Kidney (tissue), 13 donors: ENCODE measurements at regions not wholly inside any gene's neighbourhood (a gene's known extent, or its start where the extent isn't known, plus 50 kb on each side); places are given as distances from the start of the nearest gene placed in this dataset.

ENCODE experiments used
- DNase-seq, 5 donors: peaks; one replicate each; pipeline ENCODE4 v3.0.0-alpha.2; 2013 to 2020
- FAIRE-seq: peaks from 2 replicates; lab custom pipeline; 2012; peaks lifted over from hg19 to GRCh38; lab: Jason Lieb, UNC
- H3K27ac ChIP-seq, 2 donors: one replicate each; pipeline ENCODE4 v1.7.0; 2013; ENCODE audit warnings: low read depth in 2 of 2, low read length in 2 of 2, inconsistent platforms in 1 of 2
- H3K27me3 ChIP-seq: one replicate; pipeline ENCODE4 v1.7.1; 2013; ENCODE audit warnings: low read length, inconsistent platforms; ENCODE audit not compliant: control insufficient read depth, insufficient read depth
- H3K36me3 ChIP-seq, 3 donors: one replicate each; pipeline versions ENCODE4 v1.7.0 to v1.7.1; 2013; ENCODE audit warnings: low read length in 3 of 3, control low read depth in 1 of 3, inconsistent platforms in 1 of 3; ENCODE audit not compliant: insufficient read depth in 3 of 3, control insufficient read depth in 2 of 3
- H3K4me1 ChIP-seq, 3 donors: one replicate each; pipeline versions ENCODE4 v1.7.0 to v1.7.1; 2013; ENCODE audit warnings: low read length in 3 of 3, inconsistent platforms in 1 of 3, low read depth in 1 of 3; ENCODE audit not compliant: control insufficient read depth in 2 of 3, insufficient read depth in 2 of 3
- H3K4me3 ChIP-seq, 3 donors: one replicate each; pipeline versions ENCODE4 v1.7.0 to v1.8.1; 2013; ENCODE audit warnings: low read length in 3 of 3, control low read depth in 1 of 3, inconsistent platforms in 1 of 3
- H3K9ac ChIP-seq, 3 donors: one replicate each; pipeline versions ENCODE4 v1.7.0 to v1.7.1; 2013; ENCODE audit warnings: low read length in 3 of 3, control low read depth in 1 of 3, inconsistent platforms in 1 of 3
- H3K9me3 ChIP-seq, 3 donors: one replicate each; pipeline versions ENCODE4 v1.7.0 to v1.7.1; 2013; ENCODE audit warnings: low read length in 3 of 3, control low read depth in 1 of 3, inconsistent platforms in 1 of 3; ENCODE audit not compliant: control insufficient read depth in 2 of 3, insufficient read depth in 1 of 3
- intact Hi-C: fragments of 100-400 bp; cut with DNase I; formaldehyde crosslinking; loops from one replicate; pipeline ENCODE4 v1.11.1; 2022
- TF ChIP-seq, protein P1 (sequence below): IDR thresholded peaks from 3 replicates; pipeline ENCODE4 v1.5.1; 2012; ENCODE audit warnings: mild to moderate bottlenecking, moderate library complexity, borderline replicate concordance; ENCODE audit not compliant: insufficient read depth; ENCODE audit errors: extremely low read depth
- donor health status: control.
- donor health status: control.
- donor health status: control.
- donor health status: control.
- donor health status: control.
- donor health status: DM: yes; HTN: yes; CAD: no.
- donor health status: Normal renal cell carcinoma (clear cell type).

GRCh38 chr15:88391700-88392099, 75.5 kb downstream of the MRPL46 start:
- Histone ChIP-seq H3K9ac (no peak overlapping the region), H3K36me3 (no peaks in the 10 kb centered on the region), H3K27me3 (no peaks in the 10 kb centered on the region), H3K9me3 (no peaks in the 10 kb centered on the region), H3K4me3 (no peak overlapping the region), H3K27ac (no peak overlapping the region), H3K4me1 (peaks cover 0 to 3% (median 2%) of the 10 kb centered on the region in 3 donors)
- FAIRE-seq (no peak), DNase-seq (no peak)
- TF ChIP-seq, protein P1, sequence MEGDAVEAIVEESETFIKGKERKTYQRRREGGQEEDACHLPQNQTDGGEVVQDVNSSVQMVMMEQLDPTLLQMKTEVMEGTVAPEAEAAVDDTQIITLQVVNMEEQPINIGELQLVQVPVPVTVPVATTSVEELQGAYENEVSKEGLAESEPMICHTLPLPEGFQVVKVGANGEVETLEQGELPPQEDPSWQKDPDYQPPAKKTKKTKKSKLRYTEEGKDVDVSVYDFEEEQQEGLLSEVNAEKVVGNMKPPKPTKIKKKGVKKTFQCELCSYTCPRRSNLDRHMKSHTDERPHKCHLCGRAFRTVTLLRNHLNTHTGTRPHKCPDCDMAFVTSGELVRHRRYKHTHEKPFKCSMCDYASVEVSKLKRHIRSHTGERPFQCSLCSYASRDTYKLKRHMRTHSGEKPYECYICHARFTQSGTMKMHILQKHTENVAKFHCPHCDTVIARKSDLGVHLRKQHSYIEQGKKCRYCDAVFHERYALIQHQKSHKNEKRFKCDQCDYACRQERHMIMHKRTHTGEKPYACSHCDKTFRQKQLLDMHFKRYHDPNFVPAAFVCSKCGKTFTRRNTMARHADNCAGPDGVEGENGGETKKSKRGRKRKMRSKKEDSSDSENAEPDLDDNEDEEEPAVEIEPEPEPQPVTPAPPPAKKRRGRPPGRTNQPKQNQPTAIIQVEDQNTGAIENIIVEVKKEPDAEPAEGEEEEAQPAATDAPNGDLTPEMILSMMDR = no peak
- intact Hi-C loops = no loop called here

DNA sequence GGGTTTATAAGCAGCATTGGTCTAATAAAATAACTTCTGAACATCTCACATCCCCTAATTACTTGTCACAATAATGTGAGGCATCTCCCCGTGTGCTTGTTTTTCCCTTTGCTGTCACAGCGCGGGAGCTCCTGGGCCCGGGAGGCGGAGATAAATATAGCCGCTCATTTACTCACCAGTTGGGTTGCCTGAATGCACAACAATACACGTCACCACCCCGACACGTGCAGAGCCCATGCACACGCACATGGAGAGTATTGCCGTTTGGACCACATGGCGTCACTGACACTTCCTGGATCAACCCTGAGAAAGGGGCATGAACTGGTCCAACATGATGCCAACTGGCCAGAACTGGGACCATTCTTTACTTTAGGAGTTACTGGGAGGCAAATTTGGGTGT, 76.2 kb downstream of the MRPL46 start:
- DNase-seq = no peak
- TF ChIP-seq, protein P1 = no peak
- FAIRE-seq = no peak
- no peaks in the 10 kb centered on the region for H3K9me3 ChIP-seq
- intact Hi-C loops = no loop called here
- H3K27me3 ChIP-seq = no peaks in the 10 kb centered on the region
- no peaks in the 10 kb centered on the region for H3K36me3 ChIP-seq
- H3K4me3 ChIP-seq = no peak overlapping the region
- H3K27ac ChIP-seq = no peak overlapping the region
- no peak overlapping the region for H3K9ac ChIP-seq
- H3K4me1 ChIP-seq = peaks cover 0 to 3% (median 2%) of the 10 kb centered on the region in 3 donors

DNA sequence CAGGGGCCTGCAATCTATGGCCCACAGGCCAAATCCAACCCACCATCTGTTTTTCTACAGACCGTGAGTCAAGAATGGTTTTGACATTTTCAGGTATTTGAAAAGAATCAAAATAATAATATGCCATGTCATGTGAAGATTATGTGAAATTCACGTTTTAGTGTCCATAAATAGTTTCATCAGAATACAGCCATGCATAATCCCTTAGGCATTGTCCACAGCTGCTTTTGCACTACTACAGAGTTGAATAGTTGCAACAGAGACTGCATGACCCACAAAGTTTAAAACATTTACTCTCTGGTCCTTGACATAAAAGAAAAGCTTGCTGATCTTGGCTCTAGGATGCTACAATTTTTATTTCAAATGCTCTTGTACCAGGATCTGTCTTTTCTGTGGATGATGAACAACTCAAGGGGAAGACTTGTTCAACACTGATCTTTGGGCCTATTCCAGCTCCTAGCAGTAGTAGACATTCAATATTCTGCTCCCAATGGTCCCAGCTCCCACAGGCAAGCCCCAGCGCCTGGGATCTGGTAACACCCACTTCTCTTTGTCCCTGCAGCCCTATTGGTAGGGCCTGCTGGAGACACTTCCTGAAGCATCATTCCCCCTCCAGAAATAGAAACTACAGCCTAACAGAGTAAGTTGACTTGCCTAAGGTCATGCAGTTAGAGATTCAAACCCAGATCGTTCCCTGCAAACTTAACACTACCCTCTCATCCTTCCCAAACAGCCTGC, 76.9 kb downstream of the MRPL46 start:
- H3K4me1 ChIP-seq = peaks cover 0 to 3% (median 2%) of the 10 kb centered on the region in 3 donors
- no peak overlapping the region for H3K4me3 ChIP-seq
- H3K9ac ChIP-seq = no peak overlapping the region
- H3K27ac ChIP-seq = no peak overlapping the region
- intact Hi-C loops = no loop called here
- no peaks in the 10 kb centered on the region for H3K36me3 ChIP-seq
- no peak for FAIRE-seq
- TF ChIP-seq, protein P1 = no peak
- H3K9me3 ChIP-seq = no peaks in the 10 kb centered on the region
- no peaks in the 10 kb centered on the region for H3K27me3 ChIP-seq
- no peak for DNase-seq
